ENCODE measurements at regions not wholly inside any gene's neighbourhood (a gene's known extent, or its start where the extent isn't known, plus 50 kb on each side); places are given as distances from the start of the nearest gene placed in this dataset.

- DNase-seq (ENCODE audit: low spot score), result no peak
These were observed 63.4 kb upstream of the SPTBN1 start for GRCh38 chr2:54392555-54393324.

GRCh38 chr2:54394392-54394791, 61.7 kb upstream of the SPTBN1 start:
- DNase-seq (ENCODE audit: low spot score), result no peak

- no peak for DNase-seq (ENCODE audit: low spot score)
These were observed 60.0 kb upstream of the SPTBN1 start for GRCh38 chr2:54396107-54396506.

- no peak for DNase-seq (ENCODE audit: low spot score)
These were observed 59.3 kb upstream of the SPTBN1 start for GRCh38 chr2:54396798-54397197.

- DNase-seq (ENCODE audit: low spot score), result no peak
These were observed 58.7 kb upstream of the SPTBN1 start for GRCh38 chr2:54397426-54397825.

- no peak for DNase-seq (ENCODE audit: low spot score)
These were observed 54.6 kb upstream of the SPTBN1 start for GRCh38 chr2:54401554-54401953.

- DNase-seq (ENCODE audit: low spot score), result no peak
These were observed 53.8 kb upstream of the SPTBN1 start for GRCh38 chr2:54402350-54402749.

- no peak for DNase-seq (ENCODE audit: low spot score)
These were observed 52.5 kb upstream of the SPTBN1 start for GRCh38 chr2:54403512-54404238.

- DNase-seq (ENCODE audit: low spot score), result no peak
These were observed 51.9 kb upstream of the SPTBN1 start for GRCh38 chr2:54404270-54404669.

- DNase-seq (ENCODE audit: low spot score), result no peak
These were observed 50.1 kb upstream of the SPTBN1 start for GRCh38 chr2:54406031-54406430.
